ENCODE measurements at regions not wholly inside any gene's neighbourhood (a gene's known extent, or its start where the extent isn't known, plus 50 kb on each side); places are given as distances from the start of the nearest gene placed in this dataset.

DNA sequence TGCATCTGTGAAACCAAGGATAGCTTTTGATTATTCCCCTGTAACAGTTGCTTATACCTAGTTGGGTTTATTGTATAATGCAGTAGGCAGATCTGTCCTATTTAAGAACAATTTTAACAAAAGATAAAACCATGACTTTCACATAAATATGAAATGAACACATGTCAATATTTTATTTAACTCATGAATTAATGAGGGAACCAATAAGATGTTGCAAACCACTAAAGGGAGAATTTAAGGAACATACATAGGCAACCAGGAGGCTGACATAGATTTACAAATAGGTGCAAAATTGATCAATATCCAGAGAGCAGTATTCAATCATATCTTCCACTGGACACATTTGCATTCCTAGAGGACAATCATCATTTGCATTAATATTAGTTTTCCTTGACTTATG, 280.0 kb upstream of the BRINP1 start:
- H3K9me3 Mint-ChIP-seq: peaks cover 2% of the 10 kb centered on the region

DNA sequence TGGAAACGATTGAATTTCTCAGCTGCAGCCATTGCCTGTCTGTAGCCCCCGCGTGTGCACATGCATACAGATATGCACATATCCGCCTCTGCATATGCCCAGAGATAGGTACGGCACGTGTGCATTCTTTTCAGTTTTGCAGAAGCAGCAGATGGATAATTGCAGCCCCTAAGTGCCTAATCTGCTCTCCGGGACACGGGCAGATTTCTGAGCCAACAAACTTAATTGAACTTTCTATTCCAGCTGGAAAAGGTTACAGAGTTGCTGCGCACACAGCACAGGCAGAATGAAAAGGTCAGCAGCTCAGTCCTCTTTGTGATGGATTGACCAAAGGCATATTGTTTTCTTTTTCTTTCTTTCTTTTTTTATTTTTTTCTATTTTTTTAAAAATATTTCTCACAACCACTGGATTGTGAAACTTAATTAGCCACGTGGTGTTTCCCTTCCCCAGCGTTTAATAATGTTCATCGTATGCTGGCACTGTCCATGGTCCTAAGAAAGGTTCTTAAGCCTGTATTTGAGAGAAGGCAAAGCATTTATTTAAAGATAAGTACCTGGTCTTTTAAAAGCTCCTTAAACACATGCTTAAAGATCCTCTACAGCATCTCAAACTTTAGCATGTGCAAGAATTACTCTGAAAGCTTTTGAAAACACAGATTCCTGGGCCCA, 270.2 kb upstream of the BRINP1 start:
- ChIA-PET CTCF (interaction anchor here (1.5 kb wide), 1 partner anchor 9 kb away, joined by 3 read pairs; no protein-coding TSS in a partner anchor), POLR2A (no interaction called here)
- DNase-seq (no peak), ATAC-seq (no peak)
- H3K9me3 Mint-ChIP-seq: peaks cover 9% of the 10 kb centered on the region
- intact Hi-C loops (cut with micrococcal nuclease): no loop called here
- H3K4me1 Mint-ChIP-seq (ENCODE audit: low read depth): no peaks in the 10 kb centered on the region
- no peak overlapping the region for H3K27ac Mint-ChIP-seq
- H3K27me3 Mint-ChIP-seq: no peaks in the 10 kb centered on the region
- no peaks in the 10 kb centered on the region for H3K36me3 Mint-ChIP-seq (ENCODE audit: low read depth)
- H3K4me3 Mint-ChIP-seq: no peak overlapping the region
- no peak for TF ChIP-seq CTCF (IDR thresholded peaks at IDR 0.05)

More for the DNA sequence above, 280.0 kb upstream of the BRINP1 start:
- no peaks in the 10 kb centered on the region for H3K36me3 Mint-ChIP-seq (ENCODE audit: low read depth)
- no peak overlapping the region for H3K4me3 Mint-ChIP-seq
- no peaks in the 10 kb centered on the region for H3K4me1 Mint-ChIP-seq (ENCODE audit: low read depth)
- H3K27me3 Mint-ChIP-seq: peaks cover 2% of the 10 kb centered on the region
- TF ChIP-seq CTCF (IDR thresholded peaks at IDR 0.05): no peak
- DNase-seq (no peak), ATAC-seq (no peak)
- CTCF ChIA-PET: interaction anchor here (1.2 kb wide), 1 partner anchor 11 kb away, joined by 3 read pairs; no protein-coding TSS in a partner anchor
- POLR2A ChIA-PET: no interaction called here
- no peak overlapping the region for H3K27ac Mint-ChIP-seq
- intact Hi-C loops (cut with micrococcal nuclease): no loop called here

- no peaks in the 10 kb centered on the region for H3K27me3 Mint-ChIP-seq
- ChIA-PET CTCF (no interaction called here), POLR2A (no interaction called here)
- intact Hi-C loops (cut with micrococcal nuclease): no loop called here
- H3K4me3 Mint-ChIP-seq: no peak overlapping the region
- H3K27ac Mint-ChIP-seq: no peak overlapping the region
- peaks cover 9% of the 10 kb centered on the region for H3K9me3 Mint-ChIP-seq
- H3K4me1 Mint-ChIP-seq (ENCODE audit: low read depth): no peaks in the 10 kb centered on the region
- TF ChIP-seq CTCF (IDR thresholded peaks at IDR 0.05): no peak
- DNase-seq (no peak), ATAC-seq (no peak)
- no peaks in the 10 kb centered on the region for H3K36me3 Mint-ChIP-seq (ENCODE audit: low read depth)
These were observed 264.8 kb upstream of the BRINP1 start for GRCh38 chr9:119634006-119634405.

GRCh38 chr9:119611565-119611964, 242.3 kb upstream of the BRINP1 start:
- DNase-seq: no peak

More at GRCh38 chr9:119611565-119611964, 242.3 kb upstream of the BRINP1 start:
- ATAC-seq: no peak
- Mint-ChIP-seq H3K9me3 (no peaks in the 10 kb centered on the region), H3K36me3 (ENCODE audit: low read depth) (no peaks in the 10 kb centered on the region), H3K4me3 (no peak overlapping the region), H3K27ac (no peak overlapping the region), H3K27me3 (no peaks in the 10 kb centered on the region), H3K4me1 (ENCODE audit: low read depth) (no peaks in the 10 kb centered on the region)
- TF ChIP-seq CTCF (IDR thresholded peaks at IDR 0.05): no peak
- ChIA-PET POLR2A (no interaction called here), CTCF (no interaction called here)
- intact Hi-C loops (cut with micrococcal nuclease): no loop called here

Data from activated CD8-positive, alpha-beta T cell treated with anti-CD3 and anti-CD28 coated beads for 36 hours (primary cell).